Thymus (tissue), 11 donors: ENCODE measurements at regions not wholly inside any gene's neighbourhood (a gene's known extent, or its start where the extent isn't known, plus 50 kb on each side); places are given as distances from the start of the nearest gene placed in this dataset.

Source experiments
- DNase-seq, 9 donors: peaks; one replicate each; pipeline ENCODE4 v3.0.0-alpha.2; 2013; ENCODE audit warnings: low spot score in 9 of 9, low read depth in 6 of 9, missing footprints in 1 of 9
- H3K27ac ChIP-seq, 2 donors: one replicate each; pipeline ENCODE4 v1.5.1; 2013; ENCODE audit warnings: control low read depth in 1 of 2, low read depth in 1 of 2, low read length in 1 of 2, mild to moderate bottlenecking in 1 of 2, moderate library complexity in 1 of 2
- H3K27me3 ChIP-seq, 2 donors: one replicate each; pipeline ENCODE4 v1.5.1; 2013; ENCODE audit warnings: low read length in 1 of 2; ENCODE audit not compliant: control insufficient read depth in 2 of 2, insufficient read depth in 1 of 2
- H3K36me3 ChIP-seq, 2 donors: one replicate each; pipeline ENCODE4 v1.5.1; 2013; ENCODE audit warnings: low read length in 1 of 2, mild to moderate bottlenecking in 1 of 2, moderate library complexity in 1 of 2; ENCODE audit not compliant: control insufficient read depth in 2 of 2, insufficient read depth in 2 of 2
- H3K4me1 ChIP-seq, 2 donors: one replicate each; pipeline ENCODE4 v1.5.1; 2013; ENCODE audit warnings: low read length in 2 of 2; ENCODE audit not compliant: control insufficient read depth in 2 of 2, insufficient read depth in 2 of 2
- H3K4me3 ChIP-seq, 2 donors: one replicate each; pipeline ENCODE4 v1.5.1; 2013; ENCODE audit warnings: low read length in 2 of 2, control low read depth in 1 of 2, mild to moderate bottlenecking in 1 of 2
- H3K9me3 ChIP-seq, 2 donors: one replicate each; pipeline ENCODE4 v1.5.1; 2013; ENCODE audit warnings: low read length in 1 of 2, mild to moderate bottlenecking in 1 of 2; ENCODE audit not compliant: control insufficient read depth in 2 of 2, insufficient read depth in 1 of 2
- WGBS: extraction: QIAGEN DNeasy Blood & Tissue Kit; methylation state at CpG from one replicate; pipeline ENCODE4 v1.1.7; 2013; 5-methylcytosine and 5-hydroxymethylcytosine counted together
- donor health status: healthy.

- 84% methylated on average over 3 of the region's 3 CpGs for WGBS
Measured at GRCh38 chr1:191590578-191590977, 567.7 kb upstream of the RGS18 start.

GRCh38 chr1:191592039-191592438 is 566.2 kb upstream of the RGS18 start:
- 98% methylated on average over 1 of the region's 1 CpG for WGBS
- no peaks in the 10 kb centered on the region for H3K9me3 ChIP-seq
- DNase-seq: no peak
- no peak overlapping the region for H3K27ac ChIP-seq
- H3K36me3 ChIP-seq: no peaks in the 10 kb centered on the region
- H3K4me3 ChIP-seq: no peak overlapping the region
- no peaks in the 10 kb centered on the region for H3K27me3 ChIP-seq
- H3K4me1 ChIP-seq: no peaks in the 10 kb centered on the region

More at GRCh38 chr1:191590578-191590977, 567.7 kb upstream of the RGS18 start:
- no peak for DNase-seq
- H3K4me3 ChIP-seq: no peak overlapping the region
- no peaks in the 10 kb centered on the region for H3K27me3 ChIP-seq
- no peaks in the 10 kb centered on the region for H3K4me1 ChIP-seq
- H3K27ac ChIP-seq: no peak overlapping the region
- no peaks in the 10 kb centered on the region for H3K9me3 ChIP-seq
- H3K36me3 ChIP-seq: no peaks in the 10 kb centered on the region

GRCh38 chr1:191592907-191593306 is 565.4 kb upstream of the RGS18 start:
- WGBS: 90% methylated on average over 2 of the region's 2 CpGs
- Histone ChIP-seq H3K27ac (no peak overlapping the region), H3K27me3 (no peaks in the 10 kb centered on the region), H3K4me3 (no peak overlapping the region), H3K4me1 (no peaks in the 10 kb centered on the region), H3K36me3 (no peaks in the 10 kb centered on the region), H3K9me3 (no peaks in the 10 kb centered on the region)
- DNase-seq: no peak

GRCh38 chr1:191595170-191595569 is 563.1 kb upstream of the RGS18 start:
- Histone ChIP-seq H3K4me1 (no peaks in the 10 kb centered on the region), H3K27me3 (no peaks in the 10 kb centered on the region), H3K27ac (no peak overlapping the region), H3K4me3 (no peak overlapping the region), H3K9me3 (no peaks in the 10 kb centered on the region), H3K36me3 (no peaks in the 10 kb centered on the region)
- WGBS: 97% methylated on average over 3 of the region's 3 CpGs
- DNase-seq: no peak

GRCh38 chr1:191608367-191608766 is 549.9 kb upstream of the RGS18 start:
- H3K4me3 ChIP-seq: no peak overlapping the region
- 88% methylated on average over 4 of the region's 4 CpGs for WGBS
- no peaks in the 10 kb centered on the region for H3K36me3 ChIP-seq
- DNase-seq: peak in 1 of 9 donors; percentile 10
- H3K4me1 ChIP-seq: no peaks in the 10 kb centered on the region
- H3K9me3 ChIP-seq: no peaks in the 10 kb centered on the region
- H3K27ac ChIP-seq: no peak overlapping the region
- no peaks in the 10 kb centered on the region for H3K27me3 ChIP-seq

- H3K4me1 ChIP-seq: no peaks in the 10 kb centered on the region
- H3K9me3 ChIP-seq: no peaks in the 10 kb centered on the region
- no peak overlapping the region for H3K4me3 ChIP-seq
- H3K36me3 ChIP-seq: no peaks in the 10 kb centered on the region
- no peaks in the 10 kb centered on the region for H3K27me3 ChIP-seq
- no peak overlapping the region for H3K27ac ChIP-seq
- DNase-seq: no peak
Measured at GRCh38 chr1:191609305-191609704, 549.0 kb upstream of the RGS18 start.

- WGBS: 88% methylated on average over 4 of the region's 4 CpGs
- Histone ChIP-seq H3K27me3 (no peaks in the 10 kb centered on the region), H3K27ac (no peak overlapping the region), H3K36me3 (no peaks in the 10 kb centered on the region), H3K4me1 (no peaks in the 10 kb centered on the region), H3K9me3 (no peaks in the 10 kb centered on the region), H3K4me3 (no peak overlapping the region)
- DNase-seq: no peak
Measured at GRCh38 chr1:191615101-191615821, 543.0 kb upstream of the RGS18 start.

GRCh38 chr1:191618181-191618580 is 540.1 kb upstream of the RGS18 start:
- Histone ChIP-seq H3K27me3 (no peaks in the 10 kb centered on the region), H3K27ac (no peak overlapping the region), H3K36me3 (no peaks in the 10 kb centered on the region), H3K4me1 (no peaks in the 10 kb centered on the region), H3K4me3 (no peak overlapping the region), H3K9me3 (no peaks in the 10 kb centered on the region)
- 92% methylated on average over 2 of the region's 2 CpGs for WGBS
- no peak for DNase-seq

- no peak overlapping the region for H3K4me3 ChIP-seq
- DNase-seq: no peak
- no peak overlapping the region for H3K27ac ChIP-seq
- no peaks in the 10 kb centered on the region for H3K9me3 ChIP-seq
- no peaks in the 10 kb centered on the region for H3K27me3 ChIP-seq
- no peaks in the 10 kb centered on the region for H3K4me1 ChIP-seq
- H3K36me3 ChIP-seq: no peaks in the 10 kb centered on the region
Measured at GRCh38 chr1:191620883-191621282, 537.4 kb upstream of the RGS18 start.
